ENCODE measurements at regions not wholly inside any gene's neighbourhood (a gene's known extent, or its start where the extent isn't known, plus 50 kb on each side); places are given as distances from the start of the nearest gene placed in this dataset.
"Not testable (repeated sequence)": the region's sequence is repeated elsewhere in the genome, so short reads cannot be mapped to it uniquely, and the experiment has no call there.

DNA sequence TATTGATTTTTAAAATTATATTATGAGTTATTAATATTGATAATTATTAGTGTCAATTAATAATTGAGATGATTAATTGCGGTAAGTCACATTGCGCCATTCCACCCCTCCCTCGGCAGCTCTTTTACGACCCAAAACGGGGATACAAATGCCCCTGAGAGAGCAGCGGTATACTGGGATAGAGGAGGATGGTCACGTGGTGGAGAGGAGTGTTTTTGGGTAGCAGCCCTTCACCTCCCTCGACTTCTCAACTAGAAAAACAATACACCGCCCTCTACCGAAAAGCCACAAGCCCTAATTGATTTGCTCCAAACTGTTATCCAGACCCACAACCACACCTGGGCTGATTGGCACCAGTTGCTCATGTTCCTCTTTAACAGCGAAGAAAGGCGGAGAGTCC, 71.0 kb downstream of the DAPL1 start:
- intact Hi-C loops (cut with DNase I, micrococcal nuclease); H3K36me3 ChIP-seq (ENCODE audit: insufficient read depth, low read length); H3K27me3 Mint-ChIP-seq; H3K27ac ChIP-seq (ENCODE audit: low read depth in 1 of 2, low read length in 2 of 2); ATAC-seq (ENCODE audit: poor library complexity); H3K4me3 Mint-ChIP-seq; DNase-seq; H3K27ac Mint-ChIP-seq; H3K4me3 ChIP-seq (ENCODE audit: low read length); H3K9me3 ChIP-seq (ENCODE audit: control insufficient read depth in 1 of 2, insufficient read depth in 1 of 2, low read length in 2 of 2); H3K9me3 Mint-ChIP-seq; H3K27me3 ChIP-seq (ENCODE audit: control insufficient read depth in 1 of 2, insufficient read depth in 2 of 2, low read length in 2 of 2); CTCF ChIA-PET; H3K4me1 Mint-ChIP-seq (ENCODE audit: low read depth); POLR2A ChIA-PET; H3K36me3 Mint-ChIP-seq (ENCODE audit: low read depth); H3K4me1 ChIP-seq (ENCODE audit: insufficient read depth, low read length): not testable (repeated sequence)

GRCh38 chr2:158867531-158868191, 72.5 kb downstream of the DAPL1 start:
- H3K4me1 Mint-ChIP-seq (ENCODE audit: low read depth); intact Hi-C loops (cut with DNase I, micrococcal nuclease); H3K27me3 Mint-ChIP-seq; H3K4me3 ChIP-seq (ENCODE audit: low read length); ATAC-seq (ENCODE audit: poor library complexity); H3K36me3 Mint-ChIP-seq (ENCODE audit: low read depth); DNase-seq; POLR2A ChIA-PET; H3K36me3 ChIP-seq (ENCODE audit: insufficient read depth, low read length); H3K27ac ChIP-seq (ENCODE audit: low read depth in 1 of 2, low read length in 2 of 2); H3K9me3 ChIP-seq (ENCODE audit: control insufficient read depth in 1 of 2, insufficient read depth in 1 of 2, low read length in 2 of 2); H3K4me3 Mint-ChIP-seq; H3K27ac Mint-ChIP-seq; CTCF ChIA-PET; H3K4me1 ChIP-seq (ENCODE audit: insufficient read depth, low read length); H3K27me3 ChIP-seq (ENCODE audit: control insufficient read depth in 1 of 2, insufficient read depth in 2 of 2, low read length in 2 of 2); H3K9me3 Mint-ChIP-seq: not testable (repeated sequence)

DNA sequence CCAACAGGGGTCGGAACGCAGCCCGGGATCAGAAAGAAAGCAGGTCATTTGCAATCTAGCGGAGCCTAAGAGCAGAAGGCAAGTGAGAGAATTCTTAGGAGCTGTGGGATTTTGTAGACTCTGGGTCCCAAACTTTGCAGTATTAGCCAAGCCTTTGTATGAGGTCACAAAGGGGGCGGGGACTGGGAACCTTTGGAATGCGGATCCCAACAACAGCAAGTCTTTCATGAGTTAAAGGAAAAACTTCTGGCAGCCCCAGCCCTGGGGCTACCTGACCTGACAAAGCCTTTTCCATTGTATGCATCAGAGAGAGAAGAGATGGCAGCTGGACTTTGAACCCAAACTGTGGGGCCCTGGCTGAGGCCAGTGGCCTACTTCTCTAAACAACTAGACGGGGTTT, 73.3 kb downstream of the DAPL1 start:
- H3K27me3 Mint-ChIP-seq; intact Hi-C loops (cut with DNase I, micrococcal nuclease); CTCF ChIA-PET; H3K9me3 ChIP-seq (ENCODE audit: control insufficient read depth in 1 of 2, insufficient read depth in 1 of 2, low read length in 2 of 2); H3K27me3 ChIP-seq (ENCODE audit: control insufficient read depth in 1 of 2, insufficient read depth in 2 of 2, low read length in 2 of 2); H3K4me1 Mint-ChIP-seq (ENCODE audit: low read depth); H3K4me3 ChIP-seq (ENCODE audit: low read length); H3K36me3 Mint-ChIP-seq (ENCODE audit: low read depth); H3K36me3 ChIP-seq (ENCODE audit: insufficient read depth, low read length); H3K27ac Mint-ChIP-seq; H3K4me3 Mint-ChIP-seq; POLR2A ChIA-PET; H3K9me3 Mint-ChIP-seq; H3K27ac ChIP-seq (ENCODE audit: low read depth in 1 of 2, low read length in 2 of 2); DNase-seq; ATAC-seq (ENCODE audit: poor library complexity); H3K4me1 ChIP-seq (ENCODE audit: insufficient read depth, low read length): not testable (repeated sequence)

- H3K9me3 ChIP-seq (ENCODE audit: control insufficient read depth in 1 of 2, insufficient read depth in 1 of 2, low read length in 2 of 2); H3K27ac Mint-ChIP-seq; DNase-seq; H3K4me3 ChIP-seq (ENCODE audit: low read length); CTCF ChIA-PET; H3K4me1 ChIP-seq (ENCODE audit: insufficient read depth, low read length); H3K27me3 ChIP-seq (ENCODE audit: control insufficient read depth in 1 of 2, insufficient read depth in 2 of 2, low read length in 2 of 2); H3K9me3 Mint-ChIP-seq; H3K4me1 Mint-ChIP-seq (ENCODE audit: low read depth); intact Hi-C loops (cut with DNase I, micrococcal nuclease); H3K4me3 Mint-ChIP-seq; H3K36me3 ChIP-seq (ENCODE audit: insufficient read depth, low read length); H3K27me3 Mint-ChIP-seq; ATAC-seq (ENCODE audit: poor library complexity); H3K27ac ChIP-seq (ENCODE audit: low read depth in 1 of 2, low read length in 2 of 2); POLR2A ChIA-PET; H3K36me3 Mint-ChIP-seq (ENCODE audit: low read depth): not testable (repeated sequence)
These were observed 74.0 kb downstream of the DAPL1 start for GRCh38 chr2:158869122-158869521.

GRCh38 chr2:158869609-158870008, 74.5 kb downstream of the DAPL1 start:
- POLR2A ChIA-PET; H3K27ac Mint-ChIP-seq; DNase-seq; H3K9me3 ChIP-seq (ENCODE audit: control insufficient read depth in 1 of 2, insufficient read depth in 1 of 2, low read length in 2 of 2); ATAC-seq (ENCODE audit: poor library complexity); H3K36me3 Mint-ChIP-seq (ENCODE audit: low read depth); H3K9me3 Mint-ChIP-seq; intact Hi-C loops (cut with DNase I, micrococcal nuclease); H3K27ac ChIP-seq (ENCODE audit: low read depth in 1 of 2, low read length in 2 of 2); H3K36me3 ChIP-seq (ENCODE audit: insufficient read depth, low read length); H3K4me3 Mint-ChIP-seq; H3K4me1 ChIP-seq (ENCODE audit: insufficient read depth, low read length); H3K4me1 Mint-ChIP-seq (ENCODE audit: low read depth); CTCF ChIA-PET; H3K27me3 ChIP-seq (ENCODE audit: control insufficient read depth in 1 of 2, insufficient read depth in 2 of 2, low read length in 2 of 2); H3K4me3 ChIP-seq (ENCODE audit: low read length); H3K27me3 Mint-ChIP-seq: not testable (repeated sequence)
